Esophagus mucosa (tissue), 1 donor: ENCODE measurements at regions not wholly inside any gene's neighbourhood (a gene's known extent, or its start where the extent isn't known, plus 50 kb on each side); places are given as distances from the start of the nearest gene placed in this dataset.
"Not testable (repeated sequence)": the region's sequence is repeated elsewhere in the genome, so short reads cannot be mapped to it uniquely, and the experiment has no call there.

Experiments
- ATAC-seq: fragments of 200-7000 bp; cut with Tn5 transposase; one replicate; pipeline ENCODE4 v1.9.1; 2020
- donor health status: DM: yes; HTN: yes; CAD: no.

DNA sequence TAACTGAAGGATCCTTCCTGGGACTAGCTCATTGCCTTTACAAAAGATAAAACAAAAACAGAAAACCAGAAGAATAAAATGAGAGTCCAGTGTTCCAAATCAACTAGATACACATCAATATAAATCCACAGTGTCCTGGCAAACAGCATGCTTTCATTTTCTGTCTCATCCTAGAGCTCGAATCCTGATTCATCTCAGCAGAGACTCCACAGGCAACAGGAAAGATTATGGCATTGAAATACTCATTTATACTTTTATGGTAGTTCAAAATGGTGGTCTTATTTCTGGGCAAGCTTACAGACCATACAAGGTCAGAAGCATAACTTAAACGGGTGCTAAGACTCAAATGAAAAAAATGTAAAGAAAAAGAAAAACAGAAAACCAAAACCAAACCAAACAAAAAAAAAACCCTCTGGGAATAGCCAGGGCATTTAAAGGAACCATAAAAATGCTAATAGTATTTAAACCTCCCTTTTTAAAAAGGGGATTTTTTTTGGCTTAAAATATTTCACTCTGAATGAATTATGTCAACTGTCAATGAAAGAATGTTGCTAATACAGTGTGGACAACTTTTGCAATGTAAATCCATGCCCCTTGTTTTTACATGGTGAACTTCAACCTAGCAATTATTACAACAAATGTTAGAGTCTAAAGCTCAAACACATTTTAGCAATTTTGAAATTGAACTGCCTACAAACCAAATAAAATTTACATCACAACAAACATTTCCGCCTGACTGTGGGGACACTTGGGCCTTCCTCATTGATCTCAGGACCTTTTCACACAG lies 57.9 kb downstream of the GPR101 start:
- no peak for ATAC-seq

DNA sequence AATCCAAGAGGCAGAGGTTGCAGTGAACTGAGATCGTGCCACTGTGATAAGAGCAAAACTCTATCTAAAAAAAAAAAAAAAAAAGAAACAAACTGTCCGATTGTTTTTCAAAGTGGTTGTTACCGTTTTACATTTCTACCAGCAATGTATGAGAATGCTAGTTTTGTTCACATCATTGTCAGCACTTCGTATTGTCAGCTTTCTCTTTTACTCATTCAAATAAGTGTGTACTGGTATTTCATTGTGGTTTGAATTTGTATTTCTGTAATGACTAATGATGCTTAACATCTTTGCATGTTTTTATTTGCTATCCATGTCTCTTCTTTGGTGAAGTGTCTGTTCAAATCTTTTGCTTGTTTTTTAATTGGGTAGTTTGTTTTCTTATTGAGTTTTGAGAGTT lies 65.8 kb downstream of the GPR101 start:
- ATAC-seq: no peak

DNA sequence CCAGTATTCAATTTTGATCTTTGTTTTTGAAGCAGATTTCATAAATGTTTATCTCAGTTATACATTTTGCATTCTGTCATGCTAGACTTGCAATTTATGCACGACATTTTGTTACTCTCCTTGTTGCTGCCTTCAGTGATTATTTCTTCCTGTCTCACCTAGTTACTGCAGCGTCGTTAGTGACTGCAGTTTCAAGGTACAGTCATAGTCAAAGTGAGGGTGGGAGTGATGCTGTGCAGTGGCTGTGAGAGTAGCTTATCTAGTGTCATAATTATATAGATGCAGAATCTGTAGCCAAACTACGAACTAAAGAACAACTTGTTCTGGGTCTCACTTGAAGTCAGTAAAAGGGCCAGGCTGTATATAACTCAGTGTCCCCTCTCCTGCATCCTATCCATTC lies 69.8 kb downstream of the GPR101 start:
- ATAC-seq: no peak

DNA sequence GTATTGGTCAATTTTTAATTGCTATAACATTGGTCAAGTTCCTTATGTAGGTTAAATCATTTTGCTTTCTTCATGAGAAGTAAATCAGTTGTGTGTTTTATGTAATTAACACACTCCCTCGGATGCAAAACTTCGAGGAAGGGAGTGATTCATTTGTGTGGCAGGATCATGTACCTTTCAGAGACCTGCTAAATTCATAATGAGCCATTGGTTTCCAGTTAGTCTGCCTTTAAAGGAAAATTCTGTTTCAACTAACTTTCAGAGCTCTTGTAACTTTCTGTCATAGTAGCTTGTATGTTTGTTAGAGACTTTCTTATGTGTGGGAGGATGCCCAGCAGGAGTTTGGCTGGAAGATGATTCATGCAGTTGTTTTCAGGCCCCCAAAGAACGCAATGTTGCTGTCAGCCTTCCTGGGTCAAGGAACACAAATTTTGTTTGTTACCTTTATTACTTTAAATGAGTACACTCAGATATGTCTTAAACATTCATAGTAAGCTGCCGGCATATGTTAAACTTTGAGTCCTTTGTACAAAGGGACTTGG lies 72.1 kb downstream of the GPR101 start:
- ATAC-seq: no peak

DNA sequence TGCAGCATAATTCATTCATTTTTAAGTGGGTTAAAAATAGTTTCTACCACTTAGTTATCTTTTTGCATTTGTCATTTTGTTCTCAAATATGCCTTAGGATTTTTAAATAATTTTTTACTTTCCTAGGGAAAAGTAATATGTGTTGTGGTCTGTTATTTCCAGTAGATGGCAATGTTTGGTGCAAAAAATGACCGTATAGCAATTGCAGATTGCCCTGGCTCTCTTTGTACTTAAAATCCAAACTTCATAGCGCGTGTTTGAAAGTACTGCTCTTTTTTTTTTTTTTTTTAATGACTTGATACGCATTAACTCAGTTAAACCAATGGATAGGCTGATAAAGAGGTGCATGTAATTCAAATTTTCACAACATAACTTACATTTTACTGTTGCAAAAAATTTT lies 74.4 kb upstream of the RBMX start:
- no peak for ATAC-seq

- ATAC-seq: peak; percentile 64
Measured at GRCh38 chrX:136953867-136954787, 73.6 kb upstream of the RBMX start.

DNA sequence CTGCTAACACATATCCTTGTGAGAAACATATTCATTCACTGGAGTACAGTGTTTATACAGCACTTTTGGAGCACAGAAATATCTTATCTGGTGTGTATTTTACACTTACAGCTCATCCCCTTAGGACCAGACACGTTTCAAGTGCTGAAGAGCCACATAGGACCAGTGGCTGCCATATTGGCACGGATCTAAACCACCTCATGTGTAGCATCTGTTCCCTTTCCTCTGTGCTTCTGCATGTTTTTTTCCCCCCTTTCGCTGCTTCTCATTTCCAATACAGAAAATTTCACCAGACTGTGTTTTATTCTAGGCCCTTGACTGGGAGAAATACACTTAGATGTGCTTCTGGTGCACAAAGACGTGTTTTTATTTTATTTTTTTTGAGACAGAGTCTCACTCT lies 69.7 kb upstream of the RBMX start:
- no peak for ATAC-seq

GRCh38 chrX:136941396-136942337 lies 61.1 kb upstream of the RBMX start:
- no peak for ATAC-seq

DNA sequence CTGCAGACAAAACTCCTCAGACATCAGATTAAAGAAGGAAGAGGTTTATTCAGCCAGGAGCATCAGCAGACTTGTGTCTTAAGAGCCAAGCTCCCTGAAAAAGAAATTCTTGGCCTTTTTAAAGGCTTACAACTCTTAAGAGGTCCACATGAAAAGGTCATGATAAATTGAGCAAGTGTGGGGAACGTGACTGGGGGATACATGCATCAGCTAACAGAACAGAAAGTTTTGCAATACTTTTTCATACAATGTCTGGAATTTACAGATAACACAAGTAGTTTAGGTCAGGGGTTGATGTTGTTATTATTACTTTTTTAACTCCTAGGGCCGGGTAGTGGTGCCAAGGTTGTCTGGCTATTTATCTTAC lies 55.6 kb upstream of the RBMX start:
- ATAC-seq: no peak

GRCh38 chrX:136935533-136936182 lies 55.1 kb upstream of the RBMX start:
- not testable (repeated sequence) for ATAC-seq

GRCh38 chrX:136934652-136935051 lies 54.1 kb upstream of the RBMX start:
- not testable (repeated sequence) for ATAC-seq

- ATAC-seq: no peak
Measured at GRCh38 chrX:136933611-136934145, 53.2 kb upstream of the RBMX start.

DNA sequence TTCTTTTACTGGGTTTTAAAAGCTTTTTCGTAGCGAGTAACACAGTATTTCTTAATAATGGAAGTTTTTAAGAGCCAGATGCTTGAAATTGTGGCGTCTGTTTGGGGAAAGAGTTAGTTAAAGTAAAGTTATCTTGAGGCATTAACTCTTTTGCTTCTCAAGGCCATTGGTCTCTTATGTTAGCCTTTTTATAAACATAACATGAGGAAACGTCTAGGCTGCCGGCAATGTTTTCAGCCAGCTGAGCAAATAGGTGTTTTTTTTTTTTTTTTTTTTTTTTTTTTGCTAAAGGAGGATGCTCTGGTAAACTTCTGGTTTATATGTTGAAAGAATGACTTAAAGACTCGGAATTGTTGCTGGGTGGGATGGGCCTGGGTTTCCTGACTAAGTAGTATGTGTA lies 51.1 kb upstream of the RBMX start:
- ATAC-seq: no peak
